HG03520 (cell line): ENCODE measurements at regions not wholly inside any gene's neighbourhood (a gene's known extent, or its start where the extent isn't known, plus 50 kb on each side); places are given as distances from the start of the nearest gene placed in this dataset.

Experiments used
- ATAC-seq: cut with Tn5 transposase; IDR thresholded peaks from one replicate; pipeline ENCODE4 v1.9.1; 2021; ENCODE audit warnings: mild to moderate bottlenecking, moderate library complexity; ENCODE audit not compliant: unreplicated experiment

DNA sequence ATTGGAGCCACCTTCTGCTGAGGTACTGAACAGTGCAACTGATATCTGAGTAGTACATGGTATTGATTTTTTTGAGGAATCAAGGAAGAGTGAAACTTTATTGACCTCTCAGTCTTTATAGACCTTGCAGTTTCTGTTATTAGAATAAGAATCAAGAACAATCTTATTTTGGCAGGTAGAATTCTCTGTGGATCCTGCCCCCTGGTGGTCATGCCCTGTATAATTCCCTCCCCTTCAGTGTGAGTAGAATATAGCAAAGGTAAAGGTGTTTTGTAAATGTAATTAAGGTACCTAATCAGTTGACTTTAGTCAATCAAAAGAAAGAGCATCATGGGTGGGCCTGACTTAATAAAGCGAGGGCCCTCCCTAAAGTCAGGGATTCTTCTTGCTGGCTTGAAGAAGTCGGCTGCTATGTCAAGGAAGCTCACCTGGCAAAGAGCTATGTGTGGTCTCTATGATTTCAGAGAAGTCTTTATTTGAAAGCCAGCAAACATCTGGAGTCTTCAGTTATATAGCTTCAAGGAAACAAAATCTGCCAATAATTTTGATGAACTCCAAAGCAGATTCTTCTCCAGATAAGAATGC, 142.8 kb downstream of the LSM5 start:
- ATAC-seq: peak; percentile 63

- no peak for ATAC-seq
Observed at GRCh38 chr7:32346253-32346652, 143.9 kb downstream of the LSM5 start.

GRCh38 chr7:32336726-32337125, 153.5 kb downstream of the LSM5 start:
- ATAC-seq: no peak

- no peak for ATAC-seq
Observed at GRCh38 chr7:32335107-32335506, 155.1 kb downstream of the LSM5 start.

DNA sequence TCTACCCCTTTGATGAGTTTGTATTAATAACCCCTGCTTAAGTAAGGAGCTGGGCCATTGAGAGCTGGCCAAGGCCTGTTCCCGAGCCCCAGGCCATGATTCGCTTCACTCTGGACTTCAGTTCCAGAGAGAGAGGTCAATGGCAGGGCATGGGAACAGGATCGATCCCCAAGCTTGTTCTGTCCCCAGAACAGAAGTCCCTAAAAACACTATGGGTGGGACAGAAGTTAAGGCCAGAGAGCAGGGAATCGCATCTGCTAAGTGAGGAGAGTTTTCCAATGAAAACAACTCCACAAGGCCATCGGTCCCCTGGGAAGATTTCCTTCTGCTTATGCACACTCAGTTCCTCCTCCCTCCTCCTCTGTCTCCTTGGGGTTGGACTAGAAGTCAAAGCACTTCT, 159.6 kb downstream of the LSM5 start:
- ATAC-seq: no peak

GRCh38 chr7:32326078-32326477, 164.1 kb downstream of the LSM5 start:
- no peak for ATAC-seq

DNA sequence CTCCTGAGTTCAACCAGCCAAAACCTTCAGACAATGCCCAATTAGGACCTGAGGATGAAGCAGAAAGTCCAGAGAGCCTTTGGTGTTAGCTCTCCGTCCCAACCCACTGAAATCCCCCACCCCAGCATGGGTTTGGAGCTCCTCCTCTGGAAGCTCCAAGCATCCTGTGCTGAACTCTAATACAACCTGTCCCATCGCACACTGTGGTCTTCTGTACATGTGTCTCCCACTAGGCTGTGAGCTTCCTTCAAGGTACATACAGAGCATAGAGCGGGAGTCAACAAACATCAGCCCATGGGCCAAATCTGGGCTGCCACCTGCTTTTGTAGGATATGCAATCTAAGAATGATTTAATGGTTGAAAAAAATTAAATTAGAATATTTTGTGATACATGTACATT, 166.5 kb downstream of the LSM5 start:
- ATAC-seq: no peak

GRCh38 chr7:32319012-32319382, 171.2 kb downstream of the LSM5 start:
- no peak for ATAC-seq

GRCh38 chr7:32318300-32319011, 171.7 kb downstream of the LSM5 start:
- ATAC-seq: no peak

- ATAC-seq: no peak
Observed at GRCh38 chr7:32316839-32317238, 173.3 kb downstream of the LSM5 start.

- no peak for ATAC-seq
Observed at GRCh38 chr7:32314761-32315160, 175.4 kb downstream of the LSM5 start.

DNA sequence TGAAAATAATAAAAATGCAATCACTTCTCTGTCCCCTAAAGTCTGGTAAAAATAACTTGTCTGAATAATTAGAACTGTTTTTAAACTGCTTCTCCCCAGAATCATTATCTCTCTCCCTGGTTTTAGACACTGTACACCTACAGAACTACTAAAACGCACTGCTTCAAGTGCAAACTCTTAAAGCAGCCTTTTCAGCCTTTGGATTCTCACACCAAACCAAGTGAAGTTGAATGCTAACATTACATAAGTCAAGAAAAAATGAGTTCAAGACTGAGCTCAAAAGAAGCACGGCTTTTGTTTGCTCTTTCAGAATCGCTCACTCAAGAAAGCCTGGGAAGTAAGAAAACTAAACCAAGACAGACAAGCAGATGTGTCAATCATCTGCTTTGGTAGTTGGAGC, 188.8 kb downstream of the LSM5 start:
- no peak for ATAC-seq

- no peak for ATAC-seq
Observed at GRCh38 chr7:32299133-32299702, 191.0 kb downstream of the LSM5 start.

DNA sequence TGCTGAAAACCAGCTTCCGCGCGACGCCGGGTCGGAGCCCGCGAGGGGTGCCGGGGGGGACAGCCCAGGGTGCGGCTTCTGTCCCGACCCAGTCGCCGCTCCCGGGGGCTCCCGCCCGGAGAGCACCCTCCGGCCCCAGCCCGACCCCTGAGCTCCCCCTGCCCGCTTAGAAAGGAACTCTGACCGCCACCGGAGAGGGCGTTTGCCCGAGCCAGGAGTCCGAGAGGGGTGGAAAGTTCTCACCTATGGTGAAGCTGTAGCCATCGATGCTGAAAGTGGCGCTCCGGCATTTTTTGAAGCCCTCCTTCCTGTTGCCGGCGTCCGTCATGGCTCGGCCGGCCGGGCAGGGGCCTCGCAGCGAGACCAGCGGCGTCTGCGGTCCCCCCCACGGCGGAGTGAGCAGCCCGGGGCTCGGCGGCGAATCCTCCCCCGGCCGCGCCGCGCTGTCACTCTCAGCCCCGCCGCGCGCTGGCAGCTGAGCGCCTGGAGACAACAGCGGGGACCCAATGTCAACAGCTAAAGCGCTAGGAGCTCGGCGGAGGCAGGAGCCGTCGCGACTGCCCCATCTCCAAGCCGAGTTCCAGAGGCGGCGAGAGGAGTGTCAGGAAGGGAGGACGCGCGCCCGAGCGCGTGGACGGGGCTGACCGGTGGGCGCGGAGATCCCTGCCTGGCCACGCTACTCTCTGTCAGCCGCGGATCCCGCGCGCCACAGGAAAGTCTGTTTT, 191.6 kb downstream of the LSM5 start:
- ATAC-seq: no peak

GRCh38 chr7:32293833-32294232, 196.3 kb downstream of the LSM5 start:
- ATAC-seq: no peak

DNA sequence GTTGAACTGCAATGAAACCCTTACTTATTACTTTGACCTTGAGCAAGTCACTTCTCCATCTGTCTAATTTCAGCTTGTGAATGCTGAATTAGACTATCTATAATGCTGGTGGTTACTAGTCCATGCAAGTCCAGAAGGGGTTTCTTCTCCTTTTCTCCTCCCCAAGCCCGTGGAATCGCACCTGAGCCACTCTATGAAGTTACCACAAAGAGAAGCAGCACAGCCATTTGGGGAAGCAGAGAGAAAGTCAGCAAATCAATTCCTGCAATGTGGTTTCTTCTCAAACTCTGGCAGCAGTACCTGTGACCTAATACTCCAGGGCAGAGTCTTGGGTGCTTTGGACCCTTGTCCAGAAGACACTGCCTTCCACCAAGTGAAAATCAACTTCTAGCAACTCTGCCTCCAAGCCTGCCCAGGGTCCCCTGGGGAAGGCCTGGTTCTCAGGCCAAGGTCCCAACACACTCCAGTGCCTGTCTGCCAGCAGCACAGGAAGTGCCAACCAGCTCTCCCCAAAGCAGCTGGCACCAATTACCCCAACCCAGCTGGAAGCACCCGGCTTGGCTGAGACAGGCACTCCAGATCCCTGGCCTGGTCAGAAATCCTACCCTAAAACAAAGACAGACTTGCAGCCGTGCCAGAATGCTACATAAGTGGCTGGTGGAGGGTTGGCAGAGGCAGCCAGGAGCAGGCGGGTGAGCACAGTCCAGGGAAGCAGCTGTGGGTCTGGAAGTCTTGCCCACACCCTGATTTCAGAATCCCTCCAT, 200.3 kb downstream of the LSM5 start:
- ATAC-seq: no peak

DNA sequence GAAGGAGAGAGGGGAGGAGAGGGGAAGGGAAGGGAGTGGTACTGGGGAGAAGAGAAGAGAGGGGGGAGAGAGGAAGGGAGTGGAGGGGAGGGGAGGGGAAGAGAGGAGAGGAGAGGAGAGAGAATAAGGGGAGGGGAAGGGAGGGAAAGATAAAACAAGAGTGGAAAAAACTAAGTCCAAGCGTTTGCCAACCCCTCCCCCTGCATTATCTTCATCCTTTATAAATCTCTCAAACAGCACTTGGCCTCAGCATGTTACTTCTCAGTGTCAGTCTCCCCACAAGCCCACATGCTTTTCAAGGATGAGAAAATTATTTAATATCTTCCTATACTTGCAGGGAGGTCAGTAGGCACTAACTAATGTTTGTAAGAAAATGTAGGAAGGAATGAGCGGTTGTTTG, 204.5 kb downstream of the LSM5 start:
- ATAC-seq: no peak

DNA sequence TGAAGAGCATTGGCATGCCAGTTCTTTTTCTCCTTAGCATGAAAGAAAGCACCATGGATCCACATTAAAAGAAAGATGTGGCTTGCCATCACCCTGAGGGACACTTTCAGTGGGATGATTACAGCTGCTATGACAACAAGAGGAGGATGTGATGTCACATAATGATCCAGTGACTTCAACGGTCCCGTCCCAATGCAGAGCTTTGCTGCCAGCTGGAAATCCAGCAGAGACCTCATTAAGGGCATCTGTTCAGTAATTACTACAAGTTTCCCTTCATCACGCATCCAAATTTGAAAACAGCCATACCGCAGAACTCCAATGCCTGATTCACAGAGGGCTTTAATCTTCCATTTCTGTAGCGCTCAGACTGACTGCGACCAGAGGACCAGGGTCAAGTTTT, 206.6 kb downstream of the LSM5 start:
- ATAC-seq: no peak

DNA sequence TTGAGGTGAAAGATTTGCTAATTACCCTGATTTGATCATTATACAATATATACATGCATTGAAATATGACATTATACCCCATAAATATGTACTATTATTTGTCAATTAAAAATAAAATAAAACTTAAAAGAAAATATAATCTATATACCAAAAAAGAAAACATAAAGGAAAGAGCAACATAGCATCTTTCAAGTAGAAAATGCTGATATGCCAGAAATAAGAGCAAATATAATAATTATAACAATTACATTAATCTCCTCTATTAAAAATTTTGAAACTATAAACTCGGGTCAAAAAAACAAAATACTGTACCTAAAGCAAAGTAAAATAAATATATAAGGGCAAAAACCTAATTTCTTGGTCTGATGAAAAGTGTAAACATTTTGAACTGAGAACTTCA, 209.3 kb upstream of the PDE1C start:
- ATAC-seq: no peak

DNA sequence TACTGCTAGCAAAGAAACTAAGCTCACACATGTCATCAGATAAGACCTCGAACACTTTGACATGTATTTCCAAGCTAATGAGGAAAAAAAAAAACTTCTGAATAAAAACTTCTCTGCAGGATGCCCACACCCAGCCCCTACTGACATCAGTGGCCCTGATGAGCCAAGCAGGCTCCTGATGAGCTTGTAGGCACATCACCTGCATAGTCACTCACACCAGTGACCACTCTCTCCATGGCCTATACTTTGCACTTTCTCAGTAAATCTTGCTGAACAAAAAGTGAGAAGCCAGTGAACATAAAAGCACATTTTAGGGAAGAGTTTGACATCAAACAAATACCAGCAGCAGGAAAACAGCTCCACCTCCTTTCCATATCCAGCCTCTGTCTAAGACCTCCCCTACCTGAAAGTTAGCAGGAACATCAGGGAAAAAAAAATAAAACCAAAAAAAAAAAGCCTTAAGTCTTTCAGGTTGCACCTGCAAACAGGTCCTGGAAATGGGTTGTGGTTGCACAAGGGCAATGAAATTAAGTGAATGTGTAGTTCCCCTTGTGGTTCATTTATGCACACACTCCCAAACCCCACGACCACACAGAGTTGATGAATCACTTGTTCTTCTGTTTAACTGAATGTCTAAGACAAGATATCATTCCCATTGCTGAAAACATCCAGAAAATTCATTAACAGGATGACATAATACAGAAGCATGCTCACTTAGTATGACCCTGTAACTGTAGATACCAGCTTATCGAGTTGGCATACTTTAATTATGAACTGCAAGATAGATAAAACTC, 205.2 kb upstream of the PDE1C start:
- peak; percentile 50 for ATAC-seq
